Heart left ventricle (tissue), 13 donors: ENCODE measurements at regions not wholly inside any gene's neighbourhood (a gene's known extent, or its start where the extent isn't known, plus 50 kb on each side); places are given as distances from the start of the nearest gene placed in this dataset.

Source experiments
- POLR2A ChIP-seq, 2 donors: fragments of 450-650 bp; IDR thresholded peaks; one replicate each; pipeline ENCODE4 v1.6.1; 2017; ENCODE audit warnings: antibody characterized with exemption in 2 of 2, mild to moderate bottlenecking in 2 of 2, moderate library complexity in 2 of 2
- TF ChIP-seq, protein P1 (sequence below), 12 donors: fragments of 200-600 bp; sonication (generic) in 4 of 12; IDR thresholded peaks; one replicate each; pipeline versions ENCODE4 v1.5.0 to v1.8.0; 2018 to 2022; ENCODE audit warnings: antibody characterized with exemption in 12 of 12, mild to moderate bottlenecking in 5 of 12
- donor health status: ischemic (EF 13 %, LVEDD 7.1; RV severe dilation, severe dysfunction).
- donor health status: DM: no; HTN: yes; CAD: no.
- donor health status: DM: no; HTN: no; CAD: no.
- donor health status: ischemic (EF 25% LVEDD 6.9; RV normal size, moderate dysfunction).
- donor health status: ischemic (EF 25% LVEDD 5.7; RV mildly dilated, moderate dysfunction).
- donor health status: ischemic (EF 35%, LVEDD 5.7; RV mildly dilated, moderate dysfunction).
- donor health status: nonischemic (EF 11% LVEDD 7.7; RV severe dilation, severe dysfunction).
- donor health status: DM: yes; HTN: yes; CAD: no.
- donor health status: PGD.
- donor health status: ischemic (EF 29% LVEDD 5.4; RV normal size, mild dysfunction).
- donor health status: nonischemic (EF 23%, LVEDD 6.1; RV moderate dilation, normal function).

DNA sequence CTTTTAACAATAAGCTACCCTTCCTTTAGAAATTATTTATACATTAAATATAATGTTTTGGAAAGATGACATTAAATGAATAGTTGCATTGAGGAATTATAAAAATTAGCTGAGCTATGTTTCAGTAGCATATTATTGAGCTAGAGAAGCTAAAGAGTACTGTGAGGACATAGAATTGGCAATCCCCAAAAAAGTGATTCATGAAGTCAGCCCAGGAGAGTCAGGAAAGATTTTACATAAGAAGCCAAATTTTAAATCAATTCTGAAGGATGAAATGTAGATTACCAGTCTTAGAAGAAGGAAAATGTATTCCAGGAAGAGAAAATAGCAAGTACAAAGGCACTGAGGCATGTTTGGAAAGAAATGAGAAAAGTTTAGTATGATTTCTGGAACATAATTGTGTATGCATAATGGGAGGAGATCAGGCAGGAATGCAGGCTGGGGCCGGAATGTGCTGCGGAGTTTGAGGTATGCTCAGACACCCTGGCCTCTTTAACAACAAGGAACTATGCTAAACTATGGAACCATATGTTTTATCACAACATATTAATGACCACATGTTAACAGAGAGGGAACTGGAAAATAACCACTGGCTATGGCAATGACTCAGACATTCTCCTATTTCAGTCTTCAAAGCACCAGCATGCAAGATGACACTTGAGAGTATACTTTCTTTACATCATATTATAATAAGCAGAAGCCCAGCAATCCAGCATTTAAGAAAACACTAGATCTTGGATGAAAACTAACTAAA is 103.3 kb upstream of the COL8A1 start:
- TF ChIP-seq, protein P1, sequence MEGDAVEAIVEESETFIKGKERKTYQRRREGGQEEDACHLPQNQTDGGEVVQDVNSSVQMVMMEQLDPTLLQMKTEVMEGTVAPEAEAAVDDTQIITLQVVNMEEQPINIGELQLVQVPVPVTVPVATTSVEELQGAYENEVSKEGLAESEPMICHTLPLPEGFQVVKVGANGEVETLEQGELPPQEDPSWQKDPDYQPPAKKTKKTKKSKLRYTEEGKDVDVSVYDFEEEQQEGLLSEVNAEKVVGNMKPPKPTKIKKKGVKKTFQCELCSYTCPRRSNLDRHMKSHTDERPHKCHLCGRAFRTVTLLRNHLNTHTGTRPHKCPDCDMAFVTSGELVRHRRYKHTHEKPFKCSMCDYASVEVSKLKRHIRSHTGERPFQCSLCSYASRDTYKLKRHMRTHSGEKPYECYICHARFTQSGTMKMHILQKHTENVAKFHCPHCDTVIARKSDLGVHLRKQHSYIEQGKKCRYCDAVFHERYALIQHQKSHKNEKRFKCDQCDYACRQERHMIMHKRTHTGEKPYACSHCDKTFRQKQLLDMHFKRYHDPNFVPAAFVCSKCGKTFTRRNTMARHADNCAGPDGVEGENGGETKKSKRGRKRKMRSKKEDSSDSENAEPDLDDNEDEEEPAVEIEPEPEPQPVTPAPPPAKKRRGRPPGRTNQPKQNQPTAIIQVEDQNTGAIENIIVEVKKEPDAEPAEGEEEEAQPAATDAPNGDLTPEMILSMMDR (IDR thresholded peaks at IDR 0.05), result no peak
- no peak for TF ChIP-seq POLR2A (IDR thresholded peaks at IDR 0.05)
